Eye (tissue), 1 donor: ENCODE measurements at regions not wholly inside any gene's neighbourhood (a gene's known extent, or its start where the extent isn't known, plus 50 kb on each side); places are given as distances from the start of the nearest gene placed in this dataset.
"Not testable (repeated sequence)": the region's sequence is repeated elsewhere in the genome, so short reads cannot be mapped to it uniquely, and the experiment has no call there.

Experiments
- DNase-seq: peaks from one replicate; pipeline ENCODE4 v3.0.0-alpha.2; 2015

DNA sequence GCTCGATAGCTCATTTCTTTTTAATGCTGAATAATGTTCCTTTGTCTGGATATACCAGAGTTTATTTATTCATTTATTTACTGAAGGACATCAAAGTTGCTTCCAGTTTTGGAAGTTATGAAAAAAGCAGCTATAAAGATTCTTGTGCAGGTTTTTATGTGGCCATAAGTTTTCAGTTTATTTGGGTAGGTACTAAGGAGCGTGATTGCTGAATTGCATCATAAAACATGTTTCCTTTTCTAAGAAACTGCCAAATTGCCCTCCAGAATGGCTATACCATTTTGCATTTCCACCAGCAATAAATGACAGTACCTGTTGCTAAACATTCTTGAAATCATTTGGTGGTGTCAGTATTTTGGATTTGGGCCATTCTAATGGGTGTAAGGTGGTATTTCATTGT lies 1067.7 kb upstream of the SPRY2 start:
- DNase-seq, result no peak

DNA sequence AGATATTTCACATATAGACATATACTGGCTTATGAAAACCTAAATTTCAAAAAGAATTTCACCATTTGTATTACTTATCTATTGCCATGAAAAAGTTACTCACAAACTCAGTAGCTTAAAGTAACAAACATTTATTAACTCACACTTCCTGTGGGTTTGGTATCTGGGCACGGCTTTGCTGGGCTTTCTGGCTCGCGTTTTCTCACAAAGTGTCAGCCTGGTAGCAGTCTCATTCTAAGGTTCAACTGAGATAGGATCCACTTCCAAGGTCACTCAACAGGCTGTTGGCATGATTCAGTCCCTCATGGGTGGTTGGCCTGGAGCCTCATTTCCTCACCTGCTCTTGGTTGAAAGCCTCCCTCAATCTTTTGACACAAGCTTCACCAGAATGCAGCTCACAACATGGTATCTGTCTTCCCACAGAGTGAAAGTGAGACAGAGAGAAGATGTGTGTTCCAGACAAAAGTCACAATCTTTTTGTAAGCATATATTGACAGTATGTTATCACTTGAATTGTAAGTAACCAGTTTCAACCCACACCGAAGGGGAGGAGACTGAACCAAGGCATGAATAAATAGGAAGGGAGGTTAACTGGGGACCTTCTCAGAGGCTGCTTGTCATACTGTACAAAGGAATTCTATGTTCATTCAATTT lies 1065.8 kb upstream of the SPRY2 start:
- no peak for DNase-seq

DNA sequence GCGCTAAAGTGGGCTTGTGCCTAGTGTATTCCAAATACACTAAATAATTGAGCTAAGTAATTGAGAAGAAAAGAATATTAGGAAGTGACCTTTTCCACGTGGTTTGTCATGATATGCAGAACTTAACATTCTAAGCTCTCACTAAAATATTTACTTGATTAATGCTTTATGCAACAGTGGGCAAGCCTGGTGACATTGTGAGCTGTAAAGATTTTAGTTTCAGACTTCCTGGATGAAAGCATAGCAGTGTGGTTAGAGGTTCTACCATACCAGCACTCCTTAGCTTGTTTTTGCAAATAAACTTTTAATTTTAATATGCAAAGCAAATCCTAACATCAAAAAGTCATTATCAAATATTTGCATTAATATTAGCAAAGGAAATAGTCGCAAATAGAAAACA lies 1065.1 kb upstream of the SPRY2 start:
- DNase-seq, result no peak

DNA sequence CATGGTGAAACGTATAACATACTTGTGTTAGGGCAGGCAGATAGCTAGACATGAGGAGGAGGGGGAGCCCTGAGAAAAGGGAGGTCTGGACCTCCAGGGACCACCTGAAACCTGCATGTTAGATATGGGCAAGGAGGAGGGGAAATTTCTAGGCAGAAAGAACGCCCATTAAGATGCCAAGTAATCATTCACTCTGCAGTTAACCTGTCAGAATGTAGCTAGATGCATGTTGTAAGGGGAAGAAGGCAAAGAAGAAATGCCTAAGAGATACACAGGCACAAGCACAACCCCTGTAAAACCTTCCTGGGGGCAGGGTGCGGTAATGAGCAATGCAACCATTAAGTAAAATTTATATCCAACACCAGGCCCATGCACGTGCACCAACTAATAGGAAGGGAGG lies 1055.3 kb upstream of the SPRY2 start:
- DNase-seq, result no peak

DNA sequence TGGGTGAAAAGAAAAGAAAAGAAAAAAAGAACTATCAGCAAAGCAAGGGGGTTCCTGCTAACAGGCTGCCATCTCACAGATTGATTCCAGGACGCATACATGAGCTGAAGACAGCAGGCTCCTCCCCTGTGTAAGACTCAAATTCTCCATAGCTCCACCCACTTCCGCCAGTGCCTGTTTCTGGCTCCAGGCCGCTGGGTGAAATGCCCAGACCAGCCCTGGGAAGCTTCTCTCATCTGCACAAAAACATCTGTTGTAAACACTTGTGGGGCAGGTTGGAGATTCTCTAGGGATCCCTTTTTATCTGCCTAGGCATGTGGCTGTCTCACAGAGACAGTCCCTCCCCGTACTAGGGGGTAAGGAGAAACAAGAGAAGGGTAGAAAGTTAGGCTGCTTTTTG lies 1054.4 kb upstream of the SPRY2 start:
- no peak for DNase-seq

DNA sequence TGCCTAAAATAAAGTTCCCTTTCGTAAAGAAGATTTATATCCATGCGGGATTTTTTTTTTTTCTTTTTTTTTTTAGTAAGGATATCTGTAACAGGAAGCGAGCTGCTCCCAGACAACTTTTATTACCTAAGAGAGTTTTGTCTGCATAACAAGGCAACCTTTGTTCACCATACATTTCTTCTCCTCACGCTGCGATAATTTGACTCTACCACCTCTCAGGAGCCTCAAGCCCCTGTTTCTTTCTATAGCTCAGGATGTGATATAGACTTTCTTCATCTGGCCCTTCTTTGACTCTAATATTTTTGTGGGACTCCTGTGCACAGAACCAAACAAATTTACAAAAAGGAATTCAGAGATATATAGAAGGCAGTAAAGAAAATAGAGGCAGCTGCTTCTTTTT lies 1053.7 kb upstream of the SPRY2 start:
- DNase-seq, result no peak

DNA sequence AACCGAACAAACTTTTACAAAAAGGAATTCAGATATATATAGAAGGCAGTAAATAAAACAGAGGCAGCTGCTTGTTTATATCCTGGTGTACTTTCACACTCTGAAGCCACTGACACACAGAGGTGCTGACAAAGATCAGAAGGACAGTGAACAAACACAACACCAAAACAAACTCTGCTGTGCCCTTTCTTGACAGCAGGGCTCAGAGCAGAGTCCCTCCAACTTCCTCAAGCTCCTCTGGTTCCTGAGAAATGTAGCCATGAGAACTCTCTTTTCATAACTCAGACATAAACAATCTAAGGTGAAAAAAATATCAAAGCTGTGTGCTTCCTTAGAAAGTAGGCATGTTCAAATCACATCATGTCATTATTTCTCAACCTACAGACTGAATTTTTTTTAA lies 1052.8 kb upstream of the SPRY2 start:
- no peak for DNase-seq

DNA sequence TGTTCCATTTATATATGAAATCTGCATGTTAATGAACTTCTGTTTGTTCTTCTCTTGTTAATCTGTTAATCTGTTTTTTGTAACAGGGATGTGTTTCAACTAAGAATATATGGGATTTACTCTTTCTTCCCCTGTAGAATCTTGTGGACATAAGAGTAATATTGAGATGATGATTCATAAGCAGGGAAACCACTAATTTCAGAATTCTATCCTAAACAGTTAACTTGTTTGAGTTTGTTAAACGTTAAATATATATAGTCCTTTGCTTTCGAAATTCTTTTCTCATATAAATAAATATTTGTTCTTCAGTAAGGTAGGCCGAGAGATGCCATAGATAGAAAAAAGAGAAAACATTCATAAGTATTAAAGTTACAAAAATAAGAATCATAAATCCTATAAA lies 1052.2 kb upstream of the SPRY2 start:
- DNase-seq, result no peak

DNA sequence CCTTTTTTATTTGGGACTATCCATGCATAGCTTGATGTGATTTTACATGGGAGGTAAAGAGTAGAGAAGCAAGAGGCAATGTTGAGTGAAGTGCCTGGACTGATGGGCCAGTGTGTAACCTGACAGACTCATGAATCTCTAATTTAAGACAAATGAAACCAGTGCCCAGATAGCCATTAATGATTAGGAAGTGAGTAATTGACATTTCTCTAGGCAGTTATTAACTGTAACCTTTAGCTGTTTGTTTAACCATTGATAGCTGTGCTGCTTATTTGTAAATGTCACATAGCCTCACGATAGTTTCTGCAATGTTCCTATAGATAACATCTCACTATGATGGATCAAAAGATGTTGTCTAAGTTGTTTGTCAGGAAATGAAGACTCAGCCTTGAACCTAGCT lies 1047.5 kb upstream of the SPRY2 start:
- no peak for DNase-seq

DNA sequence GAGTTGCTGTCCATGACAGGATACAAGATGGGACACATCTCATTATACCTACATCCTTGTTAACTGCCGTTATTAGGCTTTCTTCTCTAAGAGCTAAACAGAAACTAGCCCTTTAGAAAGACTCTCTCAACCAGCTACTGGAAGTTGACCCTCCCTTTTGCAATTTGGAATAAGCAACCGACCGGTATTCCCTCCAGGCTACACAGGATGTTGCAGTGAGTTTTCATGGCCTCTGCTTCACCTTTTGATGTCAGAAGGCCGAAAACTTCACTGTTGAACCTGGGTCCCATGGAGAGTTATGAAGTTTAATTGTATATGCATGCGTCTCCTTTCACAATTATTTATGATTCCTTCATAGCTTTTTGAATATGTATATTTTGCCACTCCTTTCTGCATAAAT lies 1042.5 kb upstream of the SPRY2 start:
- no peak for DNase-seq

DNA sequence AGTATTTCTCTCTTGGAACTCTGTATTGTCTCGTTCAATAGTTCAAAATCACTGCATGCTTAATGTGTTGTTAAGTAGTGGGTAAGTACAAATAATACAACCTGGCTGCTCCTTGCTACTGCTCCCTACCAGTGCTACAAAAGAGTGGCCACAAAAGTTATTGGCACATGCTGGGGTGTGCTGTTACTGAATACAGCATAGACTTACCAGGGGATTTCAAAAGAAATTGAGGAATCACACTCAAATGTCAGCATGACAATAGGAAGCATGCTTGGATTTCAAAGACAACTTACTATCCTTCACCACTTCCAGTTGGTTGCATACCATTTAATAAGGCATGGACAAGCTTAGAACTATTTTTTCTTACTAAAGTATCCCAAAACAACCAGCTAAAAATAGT lies 1041.3 kb upstream of the SPRY2 start:
- DNase-seq, result no peak

DNA sequence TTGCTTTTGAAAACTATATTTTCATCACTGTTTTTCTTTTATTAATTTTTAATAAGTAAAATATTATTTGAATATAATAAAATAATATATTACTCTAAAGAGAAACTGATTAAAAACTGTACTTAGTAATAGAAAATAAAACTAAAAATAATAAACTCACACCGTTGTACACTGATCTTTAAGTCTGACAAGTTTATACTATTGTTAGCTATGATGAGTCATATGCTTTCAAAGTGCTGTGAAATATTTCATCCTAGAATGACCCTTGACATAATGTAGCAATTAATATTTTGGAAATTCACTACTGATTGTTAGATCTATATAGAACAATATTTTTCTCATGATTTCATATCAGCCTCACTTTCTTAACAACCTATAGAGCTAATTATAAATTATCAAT lies 1040.6 kb upstream of the SPRY2 start:
- no peak for DNase-seq

DNA sequence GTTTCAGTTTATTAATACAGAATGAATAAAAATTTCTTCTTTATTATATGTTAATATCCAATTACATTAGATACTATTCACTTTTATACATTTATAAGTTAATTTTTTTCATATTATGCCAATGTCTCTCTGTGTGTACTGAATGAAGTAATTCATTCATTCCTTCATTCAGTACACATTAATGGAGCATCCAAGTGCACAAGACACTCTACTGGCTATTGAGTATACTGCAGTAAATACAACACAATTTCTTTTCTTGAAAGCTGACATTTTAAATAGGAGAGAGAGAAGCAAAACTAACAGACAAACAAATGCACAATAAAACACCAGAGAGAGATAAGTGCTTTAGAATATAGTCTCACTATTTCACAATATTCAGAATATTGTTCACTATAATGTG lies 1038.3 kb upstream of the SPRY2 start:
- DNase-seq, result no peak

DNA sequence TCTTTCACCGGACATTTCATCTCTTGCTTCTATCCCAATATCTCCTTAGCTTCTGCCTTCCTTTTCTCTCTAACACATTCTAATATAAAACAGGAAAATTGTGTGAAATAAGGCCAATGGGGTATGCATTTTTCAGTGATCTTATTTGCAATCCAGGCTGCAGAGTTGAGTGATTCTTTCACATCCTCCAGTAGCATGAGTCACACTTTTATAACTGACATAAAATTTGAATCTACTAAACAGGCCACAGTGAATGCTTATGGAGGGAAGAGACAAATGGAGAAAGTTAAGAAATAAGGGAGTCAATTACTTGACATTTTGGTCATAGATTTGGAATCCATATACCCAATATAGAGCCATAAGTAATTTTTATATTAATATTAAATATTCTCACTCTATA lies 1037.0 kb upstream of the SPRY2 start:
- no peak for DNase-seq

DNA sequence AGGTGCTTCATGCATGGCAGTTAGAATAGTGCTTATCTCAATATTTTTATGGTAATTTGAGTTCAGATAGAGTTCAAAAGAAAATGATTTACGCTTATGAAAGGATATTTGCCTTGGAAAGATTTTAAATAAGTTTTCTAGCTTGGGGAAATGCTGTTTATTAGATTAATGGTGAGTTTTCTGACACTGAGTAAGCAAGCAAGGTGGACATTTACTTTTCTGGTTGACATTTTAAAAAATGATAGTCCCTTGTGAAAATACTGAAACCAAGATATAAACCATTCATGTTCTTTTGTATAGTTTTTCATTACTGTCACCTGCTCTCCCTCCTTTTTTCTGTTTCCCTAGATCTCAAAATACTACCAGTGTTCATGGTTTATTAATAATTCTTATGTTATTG lies 1034.8 kb upstream of the SPRY2 start:
- no peak for DNase-seq

DNA sequence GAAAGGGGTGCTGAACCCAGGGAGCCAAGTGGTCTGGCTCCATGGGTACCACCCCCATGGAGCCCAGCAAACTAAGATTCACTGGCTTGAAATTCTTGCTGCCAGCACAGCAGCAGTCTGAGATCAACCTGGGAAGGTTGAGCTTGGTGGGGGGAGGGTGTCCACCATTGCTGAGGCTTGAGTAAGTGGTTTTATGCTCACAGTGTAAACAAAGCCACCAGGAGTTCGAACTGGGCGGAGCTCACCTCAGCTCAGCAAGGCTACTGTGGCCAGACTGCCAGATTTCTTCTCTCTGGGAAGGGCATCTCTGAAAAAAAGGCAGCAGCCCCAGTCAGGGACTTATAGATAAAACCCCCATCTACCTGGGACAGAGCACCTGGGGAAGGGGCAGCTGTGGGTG lies 1021.8 kb upstream of the SPRY2 start:
- not testable (repeated sequence) for DNase-seq

DNA sequence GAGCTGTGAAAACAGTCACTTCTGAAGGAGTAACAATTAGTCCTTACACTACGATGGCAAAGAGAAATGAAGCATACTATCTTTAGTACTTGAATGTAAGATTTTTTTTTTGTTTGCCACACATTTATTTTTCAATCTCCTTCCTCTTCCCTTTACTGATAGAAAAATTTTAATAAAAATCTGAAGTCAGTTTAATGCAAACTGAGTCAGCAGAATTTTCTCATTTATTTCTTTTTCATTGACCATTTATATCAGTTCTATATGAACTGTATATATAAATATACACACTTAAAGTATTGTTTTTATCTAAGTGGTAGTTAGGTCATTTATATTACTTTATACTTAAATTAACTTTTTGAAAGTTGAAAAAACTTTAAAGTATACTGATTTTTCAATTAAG lies 1009.1 kb upstream of the SPRY2 start:
- no peak for DNase-seq

DNA sequence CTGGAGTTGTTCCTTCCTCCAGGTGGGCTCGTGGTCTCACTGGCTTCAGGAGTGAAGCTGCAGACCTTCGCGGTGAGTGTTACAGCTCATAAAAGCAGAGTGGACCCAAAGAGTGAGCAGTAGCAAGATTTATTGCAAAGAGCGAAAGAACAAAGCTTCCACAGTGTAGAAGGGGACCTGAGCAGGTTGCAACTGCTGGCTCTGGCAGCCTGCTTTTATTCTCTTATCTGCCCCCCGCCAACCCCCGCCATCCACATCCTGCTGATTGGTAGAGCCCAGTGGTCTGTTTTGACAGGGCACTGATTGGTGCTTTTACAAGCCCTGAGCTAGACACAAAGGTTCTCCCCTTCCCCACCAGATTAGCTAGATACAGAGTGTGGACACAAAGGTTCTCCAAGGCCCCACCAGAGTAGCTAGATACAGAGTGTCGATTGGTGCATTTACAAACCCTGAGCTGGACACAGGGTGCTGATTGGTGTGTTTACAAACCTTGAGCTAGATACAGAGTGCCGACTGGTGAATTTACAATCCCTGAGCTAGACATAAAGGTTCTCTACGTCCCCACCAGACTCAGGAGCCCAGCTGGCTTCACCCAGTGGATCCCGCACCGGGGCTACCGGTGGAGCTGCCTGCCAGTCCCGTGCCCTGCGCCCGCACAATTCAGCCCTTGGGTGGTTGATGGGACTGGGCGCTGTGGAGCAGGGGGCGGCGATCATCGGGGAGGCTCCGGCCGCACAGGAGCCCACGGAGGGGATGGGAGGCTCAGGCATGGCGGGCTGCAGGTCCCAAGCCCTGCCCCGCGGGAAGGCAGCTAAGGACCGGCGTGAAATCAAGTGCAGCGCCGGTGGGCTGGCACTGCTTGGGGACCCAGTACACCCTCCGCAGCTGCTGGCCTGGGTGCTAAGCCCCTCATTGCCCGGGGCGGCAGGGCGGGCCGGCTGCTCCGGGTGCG lies 999.5 kb upstream of the SPRY2 start:
- DNase-seq, result not testable (repeated sequence)

DNA sequence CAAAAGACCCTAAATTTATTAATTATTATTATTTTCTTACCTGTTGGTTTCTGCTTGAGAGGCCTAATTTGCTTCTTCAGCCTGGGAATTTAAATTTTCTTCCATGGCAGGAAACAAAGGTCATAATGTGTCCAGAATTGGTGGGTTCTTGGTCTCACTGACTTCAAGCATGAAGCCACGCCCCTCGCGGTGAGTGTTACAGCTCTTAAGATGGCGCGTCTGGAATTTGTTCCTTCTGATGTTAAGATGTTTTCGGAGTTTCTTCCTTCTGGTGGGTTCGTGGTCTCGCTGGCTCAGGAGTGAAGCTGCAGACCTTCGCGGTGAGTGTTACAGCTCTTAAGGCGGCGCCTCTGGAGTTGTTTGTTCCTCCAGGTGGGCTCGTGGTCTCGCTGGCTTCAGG lies 998.7 kb upstream of the SPRY2 start:
- not testable (repeated sequence) for DNase-seq

DNA sequence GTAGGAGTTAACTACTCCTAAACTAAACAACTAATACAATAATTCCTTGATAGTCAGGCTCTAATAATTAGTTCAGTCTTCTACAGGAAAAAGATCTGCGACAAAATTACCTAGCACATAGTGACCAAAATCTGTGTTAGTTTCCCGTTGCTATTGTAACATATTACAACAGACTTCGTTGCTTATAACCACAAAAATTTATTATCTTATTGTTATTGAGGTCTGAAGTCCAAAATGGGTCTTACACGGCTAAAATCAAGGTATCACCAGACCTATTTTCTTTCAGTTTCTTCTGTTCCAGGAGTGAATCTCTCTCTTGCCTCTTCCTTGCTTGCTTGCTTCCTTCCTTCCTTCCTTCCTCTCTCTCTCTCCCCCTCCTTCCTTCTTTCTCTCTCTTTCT lies 993.6 kb upstream of the SPRY2 start:
- no peak for DNase-seq

DNA sequence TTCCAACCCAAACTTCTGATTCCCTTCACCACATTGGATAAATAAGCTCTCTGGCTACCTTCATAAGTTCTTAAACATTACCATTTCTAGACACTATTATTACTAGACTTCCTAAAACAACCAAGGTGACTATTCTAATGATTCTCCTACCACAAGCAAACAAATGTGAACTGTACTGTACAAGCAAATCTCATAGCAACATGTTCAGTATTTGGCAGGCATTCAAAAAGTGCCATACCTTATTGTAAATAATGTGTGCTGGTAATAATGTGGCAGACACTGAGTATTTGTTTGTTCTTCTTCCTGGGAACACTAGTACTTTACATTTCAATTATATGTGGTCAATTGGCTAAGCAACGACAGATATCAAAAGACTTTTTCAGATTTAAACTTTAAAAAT lies 986.0 kb upstream of the SPRY2 start:
- no peak for DNase-seq

DNA sequence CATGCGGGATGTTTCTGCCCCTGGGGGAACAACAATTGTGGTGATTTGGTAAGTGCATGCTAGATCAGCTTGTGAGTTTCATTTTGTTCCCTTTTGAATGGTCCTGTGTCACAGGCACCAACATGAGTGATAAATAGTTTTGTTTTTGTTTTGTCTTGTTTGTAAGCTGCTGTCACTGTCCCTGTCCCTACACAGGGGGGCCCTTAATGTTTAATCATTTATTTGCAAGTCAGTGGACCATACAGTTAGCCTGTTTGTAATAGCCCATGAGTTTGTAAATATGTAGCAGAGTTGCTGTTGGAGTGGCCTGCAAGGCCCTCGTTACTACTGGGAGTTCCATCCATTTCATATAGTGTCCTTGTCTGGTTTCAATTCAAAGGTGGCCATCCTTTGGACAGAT lies 979.6 kb upstream of the SPRY2 start:
- no peak for DNase-seq

DNA sequence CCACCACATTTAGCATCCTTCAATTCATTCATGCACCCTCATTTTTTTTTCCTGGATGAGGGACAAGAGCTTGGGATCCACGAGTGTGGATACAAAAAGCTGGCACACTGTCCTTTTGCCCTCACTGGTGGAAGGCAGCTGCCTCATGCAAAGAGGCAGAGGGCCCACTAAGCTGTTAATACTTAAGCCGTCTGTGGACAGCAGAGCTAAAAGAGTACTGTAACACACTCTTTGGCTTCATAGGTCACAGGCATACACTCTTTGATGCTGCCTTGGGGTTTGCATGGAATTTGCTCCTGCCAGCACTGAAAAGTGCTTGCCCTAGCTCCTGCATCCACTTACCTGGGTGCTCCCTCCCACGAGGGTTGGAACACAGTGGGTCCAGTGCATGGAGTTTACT lies 978.4 kb upstream of the SPRY2 start:
- DNase-seq, result no peak

DNA sequence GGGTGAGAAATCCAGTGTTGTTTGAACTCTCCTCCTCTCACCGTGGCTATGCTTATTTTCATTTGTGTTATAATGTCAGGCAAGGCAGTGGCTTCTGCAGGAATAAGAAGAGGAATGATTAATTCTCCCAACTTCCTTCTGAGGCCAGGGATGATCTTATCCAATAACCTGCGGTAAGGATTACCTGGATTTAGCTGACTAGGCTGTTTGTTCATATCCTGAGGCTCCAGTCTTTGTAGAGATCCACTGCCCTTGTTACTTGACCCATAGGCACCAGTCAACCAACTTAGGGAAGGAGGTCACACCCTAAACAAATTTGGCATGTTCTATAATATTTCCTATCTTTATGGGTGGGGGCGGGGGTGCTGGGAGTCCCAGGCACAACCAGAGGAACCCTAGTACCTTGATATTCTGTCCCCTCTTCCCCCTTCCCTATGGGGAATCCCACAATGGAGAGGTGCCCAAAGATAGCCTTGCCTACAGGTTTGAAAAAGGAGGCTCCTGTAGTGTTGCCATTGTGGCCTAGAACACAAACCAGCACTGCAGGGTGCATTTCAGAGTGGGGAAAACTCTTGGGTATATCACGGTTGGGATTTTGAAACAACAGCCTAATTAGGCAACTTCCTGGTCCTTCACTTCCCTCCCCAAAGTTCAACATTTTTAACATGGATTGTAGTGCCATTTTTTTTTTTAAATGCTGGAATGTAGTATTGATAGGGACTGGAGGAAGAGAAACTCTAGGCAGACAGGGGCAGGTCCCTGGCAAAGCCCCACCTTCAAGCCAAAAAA lies 977.5 kb upstream of the SPRY2 start:
- no peak for DNase-seq
